GM12872 (cell line): ENCODE measurements at regions not wholly inside any gene's neighbourhood (a gene's known extent, or its start where the extent isn't known, plus 50 kb on each side); places are given as distances from the start of the nearest gene placed in this dataset.

Experiments
- TF ChIP-seq, protein P1 (sequence below): IDR thresholded peaks from 3 replicates; pipeline ENCODE4 v1.5.1; 2011; ENCODE audit warnings: low read depth, mild to moderate bottlenecking, low read length, moderate library complexity; ENCODE audit not compliant: insufficient read depth

DNA sequence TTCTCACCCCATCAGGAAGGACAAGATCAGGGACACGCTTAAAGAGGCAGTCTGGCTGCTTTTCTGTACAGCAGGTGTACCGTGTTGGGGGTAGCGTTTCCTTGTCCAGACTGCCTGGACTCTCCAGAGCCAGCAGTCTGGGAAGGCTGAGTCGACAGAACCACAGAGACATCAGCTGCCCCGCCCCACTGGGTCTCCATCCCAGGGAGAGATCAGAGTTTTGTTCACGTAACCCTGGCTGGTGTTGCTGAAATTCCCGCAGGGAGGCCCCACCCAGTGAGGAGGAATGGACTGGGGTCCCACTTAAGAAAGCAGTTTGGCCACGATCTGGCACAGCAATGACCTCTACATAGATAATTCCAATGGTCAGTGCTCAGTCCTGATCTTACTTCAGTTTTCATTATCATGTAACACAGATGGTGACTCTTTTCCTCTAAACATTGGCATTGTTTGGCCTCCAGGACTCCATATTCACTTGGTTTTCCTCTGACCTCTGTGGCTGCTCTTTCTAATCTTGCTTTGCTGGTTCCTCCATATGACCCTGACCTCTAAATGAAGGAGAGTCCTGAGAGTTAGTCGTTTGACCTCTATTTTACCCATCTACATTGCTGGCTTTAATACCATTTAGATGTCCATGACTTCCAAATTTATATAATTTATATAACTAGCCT is 89.6 kb upstream of the LRRC55 start:
- TF ChIP-seq, protein P1, sequence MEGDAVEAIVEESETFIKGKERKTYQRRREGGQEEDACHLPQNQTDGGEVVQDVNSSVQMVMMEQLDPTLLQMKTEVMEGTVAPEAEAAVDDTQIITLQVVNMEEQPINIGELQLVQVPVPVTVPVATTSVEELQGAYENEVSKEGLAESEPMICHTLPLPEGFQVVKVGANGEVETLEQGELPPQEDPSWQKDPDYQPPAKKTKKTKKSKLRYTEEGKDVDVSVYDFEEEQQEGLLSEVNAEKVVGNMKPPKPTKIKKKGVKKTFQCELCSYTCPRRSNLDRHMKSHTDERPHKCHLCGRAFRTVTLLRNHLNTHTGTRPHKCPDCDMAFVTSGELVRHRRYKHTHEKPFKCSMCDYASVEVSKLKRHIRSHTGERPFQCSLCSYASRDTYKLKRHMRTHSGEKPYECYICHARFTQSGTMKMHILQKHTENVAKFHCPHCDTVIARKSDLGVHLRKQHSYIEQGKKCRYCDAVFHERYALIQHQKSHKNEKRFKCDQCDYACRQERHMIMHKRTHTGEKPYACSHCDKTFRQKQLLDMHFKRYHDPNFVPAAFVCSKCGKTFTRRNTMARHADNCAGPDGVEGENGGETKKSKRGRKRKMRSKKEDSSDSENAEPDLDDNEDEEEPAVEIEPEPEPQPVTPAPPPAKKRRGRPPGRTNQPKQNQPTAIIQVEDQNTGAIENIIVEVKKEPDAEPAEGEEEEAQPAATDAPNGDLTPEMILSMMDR, result no peak

GRCh38 chr11:57094181-57094935 is 87.4 kb upstream of the LRRC55 start:
- TF ChIP-seq, protein P1, result no peak

DNA sequence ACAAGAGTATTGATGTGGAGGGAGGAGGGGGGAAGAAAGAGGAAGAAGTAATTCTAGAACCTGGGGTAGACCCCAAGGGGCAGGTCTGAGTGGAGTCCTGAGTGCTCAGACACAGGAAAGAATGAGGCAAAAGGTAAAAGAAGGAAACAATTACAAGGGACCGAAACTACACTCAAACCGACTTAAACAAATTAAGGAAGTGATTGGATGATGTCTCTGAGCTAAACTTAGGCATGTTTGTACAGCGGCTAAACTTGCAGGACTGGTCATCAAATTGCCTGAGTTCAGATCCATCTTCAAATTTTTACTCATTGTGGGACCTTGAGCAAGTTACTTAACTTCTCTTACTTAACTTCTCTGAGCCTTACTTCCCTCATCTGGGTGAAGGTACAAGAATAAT is 86.3 kb upstream of the LRRC55 start:
- TF ChIP-seq, protein P1, result no peak

DNA sequence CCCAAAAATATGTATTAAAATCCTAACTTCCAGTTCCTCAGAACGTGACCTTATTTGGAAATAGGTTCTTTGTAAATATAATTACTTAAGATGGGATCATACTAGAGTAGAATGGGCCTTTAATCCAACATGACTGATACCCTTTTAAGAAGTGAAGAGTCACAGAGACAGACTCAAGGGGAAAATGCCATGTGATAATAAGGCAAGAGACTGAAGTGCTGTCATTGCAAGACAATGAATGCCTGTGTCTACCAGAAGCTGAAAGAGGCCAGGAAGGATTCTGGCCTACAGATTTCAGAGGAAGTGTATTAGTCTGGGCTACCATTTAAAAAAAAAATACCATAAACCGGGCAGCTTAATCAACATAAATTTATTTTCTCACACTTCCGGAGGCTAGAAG is 85.9 kb upstream of the LRRC55 start:
- TF ChIP-seq, protein P1, result no peak

GRCh38 chr11:57097149-57097548 is 84.6 kb upstream of the LRRC55 start:
- TF ChIP-seq, protein P1, result no peak

GRCh38 chr11:57098191-57098590 is 83.6 kb upstream of the LRRC55 start:
- TF ChIP-seq, protein P1, result no peak

DNA sequence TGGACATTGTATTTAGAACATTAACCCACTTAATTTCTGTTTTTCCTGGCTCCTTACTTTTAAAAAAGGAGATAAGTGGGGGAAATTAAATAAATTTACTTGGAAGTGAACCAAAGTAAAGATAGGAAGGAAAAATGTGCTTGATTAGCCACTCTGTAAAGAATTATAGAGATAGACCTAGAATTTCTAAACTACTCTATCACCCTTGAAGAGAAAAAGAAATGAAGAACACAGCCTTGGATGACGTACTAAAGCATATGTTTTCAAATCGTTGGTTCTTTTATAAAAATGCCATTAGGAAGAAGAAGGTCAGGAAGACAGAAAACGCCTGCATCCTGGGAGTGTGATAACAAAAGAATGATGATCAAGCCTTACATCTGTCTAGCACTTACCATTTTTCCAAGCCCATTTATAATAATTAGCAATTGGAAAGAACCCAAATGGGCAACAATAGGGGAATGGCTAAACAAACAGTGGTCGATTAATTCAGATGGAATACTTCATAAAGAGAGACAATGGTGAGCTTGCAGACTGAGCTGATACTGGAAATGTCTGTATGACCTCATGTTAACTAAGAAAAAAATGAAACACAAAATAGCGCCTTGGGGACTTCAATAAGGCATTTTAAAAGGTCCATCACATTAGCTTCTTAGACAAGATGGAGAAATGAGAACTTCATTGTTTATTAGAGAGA is 81.0 kb upstream of the LRRC55 start:
- TF ChIP-seq, protein P1, result no peak
